ENCODE measurements at regions not wholly inside any gene's neighbourhood (a gene's known extent, or its start where the extent isn't known, plus 50 kb on each side); places are given as distances from the start of the nearest gene placed in this dataset.

DNA sequence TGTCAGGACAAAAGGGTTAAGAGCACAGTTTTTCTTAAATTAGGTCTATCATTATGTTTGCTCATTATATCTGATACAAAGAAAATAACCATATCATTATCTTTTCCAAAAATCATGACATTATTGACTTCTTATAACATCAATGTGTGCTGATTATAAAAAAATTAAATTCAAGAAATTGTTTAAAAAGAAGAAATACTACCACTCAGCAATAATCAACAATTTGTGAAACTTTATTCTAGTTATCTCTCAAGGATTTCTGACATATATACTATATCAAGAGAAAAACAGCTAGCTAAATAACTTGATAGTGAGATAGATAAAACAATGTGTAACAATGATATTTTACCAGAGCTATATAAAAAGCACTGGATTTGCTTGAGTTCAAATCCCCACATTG lies 360.7 kb upstream of the PHF14 start:
- no peak overlapping the region for H3K27ac ChIP-seq (ENCODE audit: low read length)
- no peaks in the 10 kb centered on the region for H3K27me3 ChIP-seq (ENCODE audit: insufficient read depth, low read depth, low read length)
- H3K79me2 ChIP-seq (replicated peaks; ENCODE audit: insufficient read depth, low read length) = no peaks in the 10 kb centered on the region
- H3K4me2 ChIP-seq (ENCODE audit: low read length) = no peak overlapping the region
- no peaks in the 10 kb centered on the region for H3K9me2 ChIP-seq (ENCODE audit: insufficient read depth, low read length)
- no peak overlapping the region for H3K9ac ChIP-seq (ENCODE audit: low read length)
- H4K20me1 ChIP-seq (ENCODE audit: insufficient read depth) = no peaks in the 10 kb centered on the region
- no peak overlapping the region for H2AFZ ChIP-seq (ENCODE audit: low read depth, low read length)
- no peak overlapping the region for H3K4me3 ChIP-seq (ENCODE audit: low read length)
- no peaks in the 10 kb centered on the region for H3K36me3 ChIP-seq (ENCODE audit: insufficient read depth, low read length)
- peaks cover 5% of the 10 kb centered on the region for H3K9me3 ChIP-seq (ENCODE audit: low read length)
- TF ChIP-seq EP300 (conservative IDR thresholded peaks at IDR 0.05; ENCODE audit: poor library complexity, severe bottlenecking) = no peak
- TF ChIP-seq POLR2AphosphoS5 (IDR thresholded peaks at IDR 0.05) = no peak
- no peaks in the 10 kb centered on the region for H3F3A ChIP-seq (ENCODE audit: insufficient read depth, low read length, poor library complexity, severe bottlenecking)

DNA sequence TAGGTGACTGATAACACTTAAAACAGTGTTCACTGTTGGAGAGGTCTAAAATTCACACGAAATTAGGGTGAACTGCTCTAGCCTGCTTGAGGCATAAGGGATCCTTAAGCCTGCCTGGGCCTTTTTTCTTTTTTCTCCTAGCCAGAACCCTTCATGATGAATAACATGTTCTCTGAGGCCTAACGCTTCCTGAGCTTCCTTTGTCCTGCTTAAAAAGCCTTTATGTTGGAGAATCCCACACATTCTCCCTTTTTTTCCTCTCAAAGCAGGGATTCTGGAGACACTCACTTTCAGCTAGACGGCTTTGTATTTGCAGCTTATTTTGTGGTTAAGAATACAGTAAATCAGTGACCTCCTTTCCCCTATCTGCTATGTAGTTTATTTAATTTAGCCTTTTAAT lies 354.7 kb upstream of the PHF14 start:
- no peaks in the 10 kb centered on the region for H3K9me2 ChIP-seq (ENCODE audit: insufficient read depth, low read length)
- H3K4me3 ChIP-seq (ENCODE audit: low read length) = no peak overlapping the region
- H4K20me1 ChIP-seq (ENCODE audit: insufficient read depth) = no peaks in the 10 kb centered on the region
- peaks cover 5% of the 10 kb centered on the region for H3K9me3 ChIP-seq (ENCODE audit: low read length)
- TF ChIP-seq RAD21 (conservative IDR thresholded peaks at IDR 0.05) = no peak
- no peak for TF ChIP-seq SMC3 (conservative IDR thresholded peaks at IDR 0.05; ENCODE audit: poor library complexity)
- no peak for TF ChIP-seq TAF1 (IDR thresholded peaks at IDR 0.05; ENCODE audit: low read depth)
- no peak for TF ChIP-seq EZH2 (IDR thresholded peaks at IDR 0.05; ENCODE audit: borderline replicate concordance, insufficient read depth, low read length, poor library complexity, severe bottlenecking)
- TF ChIP-seq, protein P1, sequence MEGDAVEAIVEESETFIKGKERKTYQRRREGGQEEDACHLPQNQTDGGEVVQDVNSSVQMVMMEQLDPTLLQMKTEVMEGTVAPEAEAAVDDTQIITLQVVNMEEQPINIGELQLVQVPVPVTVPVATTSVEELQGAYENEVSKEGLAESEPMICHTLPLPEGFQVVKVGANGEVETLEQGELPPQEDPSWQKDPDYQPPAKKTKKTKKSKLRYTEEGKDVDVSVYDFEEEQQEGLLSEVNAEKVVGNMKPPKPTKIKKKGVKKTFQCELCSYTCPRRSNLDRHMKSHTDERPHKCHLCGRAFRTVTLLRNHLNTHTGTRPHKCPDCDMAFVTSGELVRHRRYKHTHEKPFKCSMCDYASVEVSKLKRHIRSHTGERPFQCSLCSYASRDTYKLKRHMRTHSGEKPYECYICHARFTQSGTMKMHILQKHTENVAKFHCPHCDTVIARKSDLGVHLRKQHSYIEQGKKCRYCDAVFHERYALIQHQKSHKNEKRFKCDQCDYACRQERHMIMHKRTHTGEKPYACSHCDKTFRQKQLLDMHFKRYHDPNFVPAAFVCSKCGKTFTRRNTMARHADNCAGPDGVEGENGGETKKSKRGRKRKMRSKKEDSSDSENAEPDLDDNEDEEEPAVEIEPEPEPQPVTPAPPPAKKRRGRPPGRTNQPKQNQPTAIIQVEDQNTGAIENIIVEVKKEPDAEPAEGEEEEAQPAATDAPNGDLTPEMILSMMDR (IDR thresholded peaks at IDR 0.05; ENCODE audit: poor library complexity, severe bottlenecking) = no peak
- TF ChIP-seq MXI1 (conservative IDR thresholded peaks at IDR 0.05; ENCODE audit: poor library complexity, severe bottlenecking) = no peak
- H3K36me3 ChIP-seq (ENCODE audit: insufficient read depth, low read length) = no peaks in the 10 kb centered on the region
- H3K27ac ChIP-seq (ENCODE audit: low read length) = no peak overlapping the region
- no peak overlapping the region for H3K9ac ChIP-seq (ENCODE audit: low read length)
- H2AFZ ChIP-seq (ENCODE audit: low read depth, low read length) = no peak overlapping the region
- H3K79me2 ChIP-seq (replicated peaks; ENCODE audit: insufficient read depth, low read length) = no peaks in the 10 kb centered on the region
- no peaks in the 10 kb centered on the region for H3K27me3 ChIP-seq (ENCODE audit: insufficient read depth, low read depth, low read length)
- H3F3A ChIP-seq (ENCODE audit: insufficient read depth, low read length, poor library complexity, severe bottlenecking) = no peaks in the 10 kb centered on the region
- no peak overlapping the region for H3K4me2 ChIP-seq (ENCODE audit: low read length)

DNA sequence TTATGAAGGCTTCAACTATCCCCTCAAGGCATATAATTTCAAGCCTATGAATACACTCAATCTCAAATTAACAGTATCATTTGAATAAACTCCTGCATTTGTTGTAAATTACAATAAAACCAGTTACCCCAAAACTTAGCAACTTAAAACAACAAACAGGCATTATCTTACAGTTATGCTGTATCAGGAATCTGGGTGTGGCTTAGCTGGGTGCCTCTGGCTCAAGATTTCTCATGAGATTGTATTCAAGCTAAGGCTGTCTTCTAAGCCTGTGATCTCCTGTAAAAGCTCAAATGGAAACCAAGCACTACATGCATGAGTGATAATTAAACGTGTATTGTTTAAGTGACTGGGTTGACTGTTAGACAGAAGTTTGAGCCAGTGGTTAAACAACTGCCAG lies 341.0 kb upstream of the PHF14 start:
- no peaks in the 10 kb centered on the region for H3K9me2 ChIP-seq (ENCODE audit: insufficient read depth, low read length)
- H3K9ac ChIP-seq (ENCODE audit: low read length) = no peak overlapping the region
- H3K27me3 ChIP-seq (ENCODE audit: insufficient read depth, low read depth, low read length) = no peaks in the 10 kb centered on the region
- H3K9me3 ChIP-seq (ENCODE audit: low read length) = no peaks in the 10 kb centered on the region
- H3K79me2 ChIP-seq (replicated peaks; ENCODE audit: insufficient read depth, low read length) = no peaks in the 10 kb centered on the region
- H3K4me3 ChIP-seq (ENCODE audit: low read length) = no peak overlapping the region
- no peak for TF ChIP-seq RAD21 (conservative IDR thresholded peaks at IDR 0.05)
- no peak for TF ChIP-seq EZH2 (IDR thresholded peaks at IDR 0.05; ENCODE audit: borderline replicate concordance, insufficient read depth, low read length, poor library complexity, severe bottlenecking)
- TF ChIP-seq TAF1 (IDR thresholded peaks at IDR 0.05; ENCODE audit: low read depth) = no peak
- no peak for TF ChIP-seq MXI1 (conservative IDR thresholded peaks at IDR 0.05; ENCODE audit: poor library complexity, severe bottlenecking)
- TF ChIP-seq, protein P1 (IDR thresholded peaks at IDR 0.05; ENCODE audit: poor library complexity, severe bottlenecking) = no peak
- TF ChIP-seq POLR2AphosphoS5 (IDR thresholded peaks at IDR 0.05) = no peak
- no peak for TF ChIP-seq SMC3 (conservative IDR thresholded peaks at IDR 0.05; ENCODE audit: poor library complexity)
- no peak for TF ChIP-seq EP300 (conservative IDR thresholded peaks at IDR 0.05; ENCODE audit: poor library complexity, severe bottlenecking)
- TF ChIP-seq, protein P2, sequence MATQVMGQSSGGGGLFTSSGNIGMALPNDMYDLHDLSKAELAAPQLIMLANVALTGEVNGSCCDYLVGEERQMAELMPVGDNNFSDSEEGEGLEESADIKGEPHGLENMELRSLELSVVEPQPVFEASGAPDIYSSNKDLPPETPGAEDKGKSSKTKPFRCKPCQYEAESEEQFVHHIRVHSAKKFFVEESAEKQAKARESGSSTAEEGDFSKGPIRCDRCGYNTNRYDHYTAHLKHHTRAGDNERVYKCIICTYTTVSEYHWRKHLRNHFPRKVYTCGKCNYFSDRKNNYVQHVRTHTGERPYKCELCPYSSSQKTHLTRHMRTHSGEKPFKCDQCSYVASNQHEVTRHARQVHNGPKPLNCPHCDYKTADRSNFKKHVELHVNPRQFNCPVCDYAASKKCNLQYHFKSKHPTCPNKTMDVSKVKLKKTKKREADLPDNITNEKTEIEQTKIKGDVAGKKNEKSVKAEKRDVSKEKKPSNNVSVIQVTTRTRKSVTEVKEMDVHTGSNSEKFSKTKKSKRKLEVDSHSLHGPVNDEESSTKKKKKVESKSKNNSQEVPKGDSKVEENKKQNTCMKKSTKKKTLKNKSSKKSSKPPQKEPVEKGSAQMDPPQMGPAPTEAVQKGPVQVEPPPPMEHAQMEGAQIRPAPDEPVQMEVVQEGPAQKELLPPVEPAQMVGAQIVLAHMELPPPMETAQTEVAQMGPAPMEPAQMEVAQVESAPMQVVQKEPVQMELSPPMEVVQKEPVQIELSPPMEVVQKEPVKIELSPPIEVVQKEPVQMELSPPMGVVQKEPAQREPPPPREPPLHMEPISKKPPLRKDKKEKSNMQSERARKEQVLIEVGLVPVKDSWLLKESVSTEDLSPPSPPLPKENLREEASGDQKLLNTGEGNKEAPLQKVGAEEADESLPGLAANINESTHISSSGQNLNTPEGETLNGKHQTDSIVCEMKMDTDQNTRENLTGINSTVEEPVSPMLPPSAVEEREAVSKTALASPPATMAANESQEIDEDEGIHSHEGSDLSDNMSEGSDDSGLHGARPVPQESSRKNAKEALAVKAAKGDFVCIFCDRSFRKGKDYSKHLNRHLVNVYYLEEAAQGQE (IDR thresholded peaks at IDR 0.05; ENCODE audit: borderline replicate concordance) = no peak
- H3K4me2 ChIP-seq (ENCODE audit: low read length) = no peak overlapping the region
- H3K27ac ChIP-seq (ENCODE audit: low read length) = no peak overlapping the region
- no peaks in the 10 kb centered on the region for H3F3A ChIP-seq (ENCODE audit: insufficient read depth, low read length, poor library complexity, severe bottlenecking)
- H2AFZ ChIP-seq (ENCODE audit: low read depth, low read length) = no peak overlapping the region
- no peaks in the 10 kb centered on the region for H3K36me3 ChIP-seq (ENCODE audit: insufficient read depth, low read length)
- no peaks in the 10 kb centered on the region for H4K20me1 ChIP-seq (ENCODE audit: insufficient read depth)

Measured in neural cell (in vitro differentiated cells).